Left renal pelvis (tissue), 4 donors: ENCODE measurements at regions not wholly inside any gene's neighbourhood (a gene's known extent, or its start where the extent isn't known, plus 50 kb on each side); places are given as distances from the start of the nearest gene placed in this dataset.

Experiments
- DNase-seq, 4 donors: peaks; one replicate each; pipeline ENCODE4 v3.0.0-alpha.2; 2013; ENCODE audit warnings: low read depth in 4 of 4, low spot score in 3 of 4

GRCh38 chr16:79915761-79916160 is 315.2 kb upstream of the MAF start:
- no peak for DNase-seq

- DNase-seq, result no peak
Measured at GRCh38 chr16:79914961-79915720, 314.6 kb upstream of the MAF start.

GRCh38 chr16:79912592-79913310 is 312.2 kb upstream of the MAF start:
- DNase-seq, result no peak

GRCh38 chr16:79911660-79912059 is 311.1 kb upstream of the MAF start:
- no peak for DNase-seq

- DNase-seq, result no peak
Measured at GRCh38 chr16:79909571-79909970, 309.0 kb upstream of the MAF start.

- no peak for DNase-seq
Measured at GRCh38 chr16:79903471-79903870, 302.9 kb upstream of the MAF start.

- no peak for DNase-seq
Measured at GRCh38 chr16:79902351-79902750, 301.8 kb upstream of the MAF start.

GRCh38 chr16:79901522-79901921 is 301.0 kb upstream of the MAF start:
- no peak for DNase-seq

- no peak for DNase-seq
Measured at GRCh38 chr16:79899716-79900115, 299.2 kb upstream of the MAF start.

- DNase-seq, result no peak
Measured at GRCh38 chr16:79899316-79899715, 298.8 kb upstream of the MAF start.

- no peak for DNase-seq
Measured at GRCh38 chr16:79898703-79899102, 298.2 kb upstream of the MAF start.

GRCh38 chr16:79897453-79898146 is 297.1 kb upstream of the MAF start:
- DNase-seq, result peak in 2 of 4 donors; percentile 25 to 34

- DNase-seq, result no peak
Measured at GRCh38 chr16:79897104-79897452, 296.5 kb upstream of the MAF start.

GRCh38 chr16:79895917-79896203 is 295.3 kb upstream of the MAF start:
- DNase-seq, result no peak

GRCh38 chr16:79895053-79895916 is 294.7 kb upstream of the MAF start:
- no peak for DNase-seq

- DNase-seq, result no peak
Measured at GRCh38 chr16:79893445-79893844, 292.9 kb upstream of the MAF start.

- DNase-seq, result no peak
Measured at GRCh38 chr16:79892278-79892677, 291.7 kb upstream of the MAF start.

GRCh38 chr16:79891458-79891857 is 290.9 kb upstream of the MAF start:
- DNase-seq, result no peak

GRCh38 chr16:79887541-79888540 is 287.3 kb upstream of the MAF start:
- no peak for DNase-seq

GRCh38 chr16:79885320-79885719 is 284.8 kb upstream of the MAF start:
- DNase-seq, result no peak
